ENCODE measurements at regions not wholly inside any gene's neighbourhood (a gene's known extent, or its start where the extent isn't known, plus 50 kb on each side); places are given as distances from the start of the nearest gene placed in this dataset.

DNA sequence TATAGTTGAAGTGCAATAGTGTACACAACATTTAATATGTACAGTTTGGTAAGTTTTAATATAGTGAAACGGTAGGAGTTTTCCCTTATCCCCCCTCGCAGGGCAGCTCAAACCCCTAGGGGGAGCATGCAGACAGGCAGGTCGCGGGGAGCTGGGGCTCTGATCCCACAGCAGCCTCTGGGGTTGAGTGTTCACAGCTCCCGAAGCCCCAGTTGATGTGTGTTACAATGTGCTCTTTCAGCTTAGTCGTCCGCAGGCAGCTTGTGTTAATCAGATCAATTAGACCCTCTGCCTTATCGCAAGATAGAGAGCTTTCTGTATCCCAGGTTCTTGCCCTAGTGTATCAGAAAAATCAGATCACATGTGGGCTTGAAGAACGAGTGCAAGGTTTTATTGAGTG is 143.1 kb upstream of the CHRNA7 start:
- Histone ChIP-seq H3K9me3 (no peaks in the 10 kb centered on the region), H3K36me3 (ENCODE audit: control insufficient read depth, insufficient read depth, low read length) (no peaks in the 10 kb centered on the region), H3K27me3 (replicated peaks; ENCODE audit: control insufficient read depth, insufficient read depth, low read length) (no peaks in the 10 kb centered on the region), H3K4me3 (ENCODE audit: low read depth, low read length) (no peak overlapping the region), H3K4me1 (no peaks in the 10 kb centered on the region)
- H3K36me3 Mint-ChIP-seq (ENCODE audit: insufficient read depth, unreplicated experiment), result no peaks in the 10 kb centered on the region
- intact Hi-C loops (cut with micrococcal nuclease; ENCODE audit: unreplicated experiment), result no loop called here
- H3K27me3 Mint-ChIP-seq (ENCODE audit: insufficient read depth, unreplicated experiment), result peaks cover 5% of the 10 kb centered on the region
- TF ChIP-seq, protein P1, sequence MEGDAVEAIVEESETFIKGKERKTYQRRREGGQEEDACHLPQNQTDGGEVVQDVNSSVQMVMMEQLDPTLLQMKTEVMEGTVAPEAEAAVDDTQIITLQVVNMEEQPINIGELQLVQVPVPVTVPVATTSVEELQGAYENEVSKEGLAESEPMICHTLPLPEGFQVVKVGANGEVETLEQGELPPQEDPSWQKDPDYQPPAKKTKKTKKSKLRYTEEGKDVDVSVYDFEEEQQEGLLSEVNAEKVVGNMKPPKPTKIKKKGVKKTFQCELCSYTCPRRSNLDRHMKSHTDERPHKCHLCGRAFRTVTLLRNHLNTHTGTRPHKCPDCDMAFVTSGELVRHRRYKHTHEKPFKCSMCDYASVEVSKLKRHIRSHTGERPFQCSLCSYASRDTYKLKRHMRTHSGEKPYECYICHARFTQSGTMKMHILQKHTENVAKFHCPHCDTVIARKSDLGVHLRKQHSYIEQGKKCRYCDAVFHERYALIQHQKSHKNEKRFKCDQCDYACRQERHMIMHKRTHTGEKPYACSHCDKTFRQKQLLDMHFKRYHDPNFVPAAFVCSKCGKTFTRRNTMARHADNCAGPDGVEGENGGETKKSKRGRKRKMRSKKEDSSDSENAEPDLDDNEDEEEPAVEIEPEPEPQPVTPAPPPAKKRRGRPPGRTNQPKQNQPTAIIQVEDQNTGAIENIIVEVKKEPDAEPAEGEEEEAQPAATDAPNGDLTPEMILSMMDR (IDR thresholded peaks at IDR 0.05; ENCODE audit: insufficient read depth in 1 of 2, low read depth in 1 of 2, low read length in 1 of 2, severe bottlenecking in 1 of 2, unreplicated experiment in 1 of 2), result peak; percentile 12 to 40
- DNase-seq, result peak in 1 of 2 experiments; percentile 17
- H3K4me3 Mint-ChIP-seq (ENCODE audit: unreplicated experiment), result no peak overlapping the region
- H3K27ac Mint-ChIP-seq (ENCODE audit: unreplicated experiment), result no peak overlapping the region
- CTCF ChIA-PET, result interaction anchor here (0.6 kb wide), 1 partner anchor 339 kb away, joined by 8 read pairs; no protein-coding TSS in a partner anchor
- no peaks in the 10 kb centered on the region for H3K9me3 Mint-ChIP-seq (ENCODE audit: unreplicated experiment)
- no peaks in the 10 kb centered on the region for H3K4me1 Mint-ChIP-seq (ENCODE audit: low read depth, unreplicated experiment)
- POLR2A ChIA-PET, result no interaction called here
- BruUV-seq (replicated peaks), result no TSS peak

DNA sequence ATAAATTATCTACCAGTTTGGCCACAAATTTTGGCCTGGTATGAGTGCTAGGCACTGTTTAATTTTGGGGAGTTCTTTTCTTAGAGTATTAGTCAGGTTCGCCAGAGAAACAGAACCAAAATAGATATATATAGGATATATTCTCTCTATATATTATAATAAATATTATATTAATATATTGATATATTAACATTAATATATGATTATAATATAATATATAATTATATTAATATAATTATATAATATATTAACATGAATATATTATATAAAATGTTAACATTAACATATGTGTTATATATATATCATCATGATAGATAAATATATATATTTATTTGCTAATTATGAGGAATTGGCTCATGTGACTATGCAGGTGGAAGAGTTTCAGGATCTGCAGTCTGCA is 137.8 kb upstream of the CHRNA7 start:
- BruUV-seq (replicated peaks), result no TSS peak
- intact Hi-C loops (cut with micrococcal nuclease; ENCODE audit: unreplicated experiment), result no loop called here
- H3K36me3 ChIP-seq (ENCODE audit: control insufficient read depth, insufficient read depth, low read length), result no peaks in the 10 kb centered on the region
- no peaks in the 10 kb centered on the region for H3K4me1 ChIP-seq
- H3K4me1 Mint-ChIP-seq (ENCODE audit: low read depth, unreplicated experiment), result no peaks in the 10 kb centered on the region
- H3K9me3 ChIP-seq, result peaks cover 3% of the 10 kb centered on the region
- no peaks in the 10 kb centered on the region for H3K36me3 Mint-ChIP-seq (ENCODE audit: insufficient read depth, unreplicated experiment)
- H3K4me3 Mint-ChIP-seq (ENCODE audit: unreplicated experiment), result no peak overlapping the region
- H3K27ac Mint-ChIP-seq (ENCODE audit: unreplicated experiment), result no peak overlapping the region
- H3K4me3 ChIP-seq (ENCODE audit: low read depth, low read length), result no peak overlapping the region
- CTCF ChIA-PET, result no interaction called here
- TF ChIP-seq, protein P1 (IDR thresholded peaks at IDR 0.05; ENCODE audit: insufficient read depth in 1 of 2, low read depth in 1 of 2, low read length in 1 of 2, severe bottlenecking in 1 of 2, unreplicated experiment in 1 of 2), result no peak
- H3K27me3 Mint-ChIP-seq (ENCODE audit: insufficient read depth, unreplicated experiment), result peaks cover 3% of the 10 kb centered on the region
- POLR2A ChIA-PET, result no interaction called here
- H3K9me3 Mint-ChIP-seq (ENCODE audit: unreplicated experiment), result peaks cover 9% of the 10 kb centered on the region
- H3K27me3 ChIP-seq (replicated peaks; ENCODE audit: control insufficient read depth, insufficient read depth, low read length), result no peaks in the 10 kb centered on the region
- DNase-seq, result no peak

GRCh38 chr15:31893780-31894179 is 136.5 kb upstream of the CHRNA7 start:
- Mint-ChIP-seq H3K4me3 (ENCODE audit: unreplicated experiment) (no peak overlapping the region), H3K4me1 (ENCODE audit: low read depth, unreplicated experiment) (no peaks in the 10 kb centered on the region), H3K36me3 (ENCODE audit: insufficient read depth, unreplicated experiment) (no peaks in the 10 kb centered on the region), H3K9me3 (ENCODE audit: unreplicated experiment) (peaks cover 17% of the 10 kb centered on the region), H3K27me3 (ENCODE audit: insufficient read depth, unreplicated experiment) (peaks cover 3% of the 10 kb centered on the region), H3K27ac (ENCODE audit: unreplicated experiment) (no peak overlapping the region)
- Histone ChIP-seq H3K4me3 (ENCODE audit: low read depth, low read length) (no peak overlapping the region), H3K36me3 (ENCODE audit: control insufficient read depth, insufficient read depth, low read length) (no peaks in the 10 kb centered on the region), H3K4me1 (no peaks in the 10 kb centered on the region), H3K9me3 (peaks cover 7% of the 10 kb centered on the region), H3K27me3 (replicated peaks; ENCODE audit: control insufficient read depth, insufficient read depth, low read length) (no peaks in the 10 kb centered on the region)
- BruUV-seq (replicated peaks), result no TSS peak
- ChIA-PET CTCF (no interaction called here), POLR2A (no interaction called here)
- TF ChIP-seq, protein P1 (IDR thresholded peaks at IDR 0.05; ENCODE audit: insufficient read depth in 1 of 2, low read depth in 1 of 2, low read length in 1 of 2, severe bottlenecking in 1 of 2, unreplicated experiment in 1 of 2), result no peak
- DNase-seq, result no peak
- intact Hi-C loops (cut with micrococcal nuclease; ENCODE audit: unreplicated experiment), result no loop called here
